ENCODE measurements at regions not wholly inside any gene's neighbourhood (a gene's known extent, or its start where the extent isn't known, plus 50 kb on each side); places are given as distances from the start of the nearest gene placed in this dataset.

DNA sequence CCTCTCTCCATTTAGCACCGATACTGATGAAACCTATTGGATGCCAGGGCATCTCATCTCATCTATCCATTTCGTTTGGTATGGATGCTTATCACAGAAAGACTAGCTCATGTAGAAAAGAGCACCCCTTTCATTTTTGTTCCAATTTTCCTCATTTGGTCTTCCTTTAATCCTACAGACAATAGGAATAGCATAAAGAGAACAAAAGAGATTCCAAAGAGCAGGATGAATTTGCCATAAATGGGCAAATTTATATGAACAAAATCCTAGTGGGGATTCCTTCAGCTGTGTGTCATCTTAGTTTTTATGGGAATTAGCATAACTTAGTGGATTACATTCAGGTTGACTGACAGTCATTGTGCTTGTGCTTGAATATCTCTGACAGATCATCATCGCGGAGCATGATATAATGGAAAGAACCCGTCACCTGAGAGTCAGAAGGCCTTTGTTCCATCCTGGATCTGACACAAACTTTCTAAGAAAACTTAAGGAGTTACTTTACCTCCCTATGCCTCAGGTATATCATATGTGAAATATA lies 777.5 kb upstream of the ADGRL2 start:
- DNase-seq = no peak

DNA sequence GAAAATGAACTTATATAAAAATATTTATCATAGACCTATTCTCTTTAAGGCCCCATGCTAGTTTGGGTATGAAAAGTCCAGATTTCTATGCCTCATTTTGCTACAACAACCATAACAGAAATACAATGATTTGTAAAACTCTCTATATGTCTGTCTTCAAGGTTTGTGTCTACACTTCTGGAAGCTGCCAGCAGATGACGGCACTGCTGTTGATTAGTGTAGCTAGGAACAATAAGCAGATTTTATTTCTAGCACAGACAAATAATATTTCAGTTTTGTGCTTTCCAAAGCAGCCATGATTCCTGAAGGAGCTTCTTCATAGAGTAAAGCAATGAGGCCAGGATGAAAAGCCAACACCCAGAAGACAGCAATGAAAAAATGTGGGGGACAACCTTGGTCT lies 779.6 kb upstream of the ADGRL2 start:
- DNase-seq = no peak

DNA sequence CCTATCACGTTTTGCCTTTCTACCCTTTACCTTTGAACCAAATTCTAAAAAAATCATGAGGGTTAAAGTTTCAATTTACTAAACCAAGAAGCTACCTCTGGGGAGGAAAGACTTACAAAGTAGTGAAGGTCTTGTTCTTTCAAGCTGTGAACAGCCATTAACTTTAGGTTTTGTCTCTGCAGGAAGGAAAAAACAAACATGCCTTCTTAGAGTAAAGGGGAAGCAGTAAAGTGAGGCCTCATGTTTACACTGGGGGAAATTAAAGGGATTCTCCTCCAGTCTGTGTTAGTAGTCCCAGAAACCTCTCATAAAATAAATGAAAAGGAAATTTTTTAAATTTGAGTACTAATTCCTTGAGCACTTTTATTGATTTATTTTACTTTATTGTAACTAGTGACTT lies 780.2 kb upstream of the ADGRL2 start:
- no peak for DNase-seq

DNA sequence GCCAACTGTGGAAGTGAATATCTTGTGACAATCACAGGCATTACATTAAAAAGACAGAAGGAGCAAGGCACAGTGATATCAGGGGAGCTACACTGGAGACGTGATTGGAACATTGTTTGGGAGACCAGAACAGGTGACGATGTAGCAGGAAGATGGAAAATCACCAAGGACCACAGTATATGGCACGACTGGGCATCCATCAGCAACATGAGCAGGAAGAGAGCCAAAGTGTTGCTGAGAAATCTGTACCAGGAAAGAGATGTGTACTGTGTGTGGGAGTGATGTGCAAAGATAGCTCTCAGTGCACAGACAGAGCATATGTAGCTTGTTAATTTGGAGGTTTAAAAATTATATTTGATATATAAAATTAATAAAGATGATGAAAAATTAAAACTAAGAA lies 790.6 kb upstream of the ADGRL2 start:
- no peak for DNase-seq

DNA sequence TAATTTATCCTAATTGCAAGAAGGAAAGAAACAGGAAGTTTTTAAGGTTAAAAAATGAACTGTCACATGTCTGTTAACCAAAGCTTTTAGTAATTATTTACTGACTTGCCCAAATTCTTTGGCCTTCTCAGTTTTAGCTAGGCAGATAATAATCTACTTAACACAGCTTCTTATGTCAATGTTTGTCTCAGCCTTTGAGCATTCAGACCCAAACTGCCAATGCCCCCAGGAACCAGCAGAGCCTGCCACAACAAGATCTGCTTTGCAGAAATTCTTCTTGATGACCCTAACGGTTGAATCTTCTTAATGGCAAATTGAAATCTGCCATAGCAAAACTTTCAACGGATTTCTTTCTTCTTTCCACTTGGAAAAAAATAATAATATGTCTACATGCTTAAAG lies 792.4 kb upstream of the ADGRL2 start:
- DNase-seq = no peak

DNA sequence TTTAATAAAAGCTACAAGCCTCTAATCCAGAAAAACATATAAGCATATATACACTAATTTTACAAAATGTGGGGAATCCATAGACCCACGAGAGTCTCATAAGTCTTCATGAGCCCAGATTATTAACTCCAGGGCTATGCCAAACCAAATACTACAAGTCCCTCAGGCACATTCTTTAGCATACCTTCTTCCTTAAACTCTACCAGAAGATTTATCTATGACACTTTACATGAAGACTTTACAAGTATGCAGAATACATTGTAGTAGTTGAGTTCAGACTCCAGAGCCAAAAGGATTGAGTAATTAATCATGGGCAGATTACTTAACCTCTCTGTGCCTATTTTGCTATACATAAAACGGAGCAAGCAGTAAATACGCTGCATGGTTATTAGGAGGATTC lies 793.7 kb upstream of the ADGRL2 start:
- DNase-seq = no peak

DNA sequence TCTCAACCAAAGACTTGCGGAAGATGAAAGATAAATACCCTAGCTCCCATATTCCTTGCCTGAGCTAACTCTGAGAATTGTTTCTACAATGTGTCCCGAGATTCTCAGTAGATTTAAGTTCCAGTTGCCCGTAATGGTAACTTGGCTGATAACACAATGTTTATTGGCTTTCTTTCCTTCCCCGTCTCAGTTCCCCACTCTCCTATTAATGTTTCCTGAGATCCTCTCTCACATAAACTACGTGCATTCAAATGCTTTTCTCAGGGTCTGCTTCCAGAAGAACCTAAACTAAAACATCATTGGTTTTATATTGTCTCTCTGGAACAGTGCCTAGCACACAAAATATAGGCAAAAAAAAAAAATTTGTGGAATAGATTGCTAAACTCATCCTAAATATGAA lies 794.2 kb upstream of the ADGRL2 start:
- DNase-seq = no peak

DNA sequence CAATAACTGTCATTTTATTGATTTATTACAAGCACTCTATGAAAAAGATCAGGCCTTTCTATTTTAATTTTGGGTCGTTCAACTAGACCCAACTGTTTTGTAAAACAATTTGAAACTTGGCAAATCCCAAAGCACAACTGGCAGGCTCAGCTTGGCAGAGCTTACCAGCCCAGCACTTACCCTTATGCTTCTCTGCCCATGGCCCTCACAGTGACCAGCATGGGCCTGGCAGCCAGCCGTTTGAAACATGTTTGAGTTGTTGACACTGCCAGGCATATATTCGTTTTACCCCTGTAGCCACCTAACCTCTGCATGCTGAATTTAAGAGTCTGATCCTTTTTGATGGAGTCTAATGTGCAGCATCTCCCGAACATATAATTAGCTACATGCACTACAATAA lies 796.7 kb upstream of the ADGRL2 start:
- DNase-seq = no peak

DNA sequence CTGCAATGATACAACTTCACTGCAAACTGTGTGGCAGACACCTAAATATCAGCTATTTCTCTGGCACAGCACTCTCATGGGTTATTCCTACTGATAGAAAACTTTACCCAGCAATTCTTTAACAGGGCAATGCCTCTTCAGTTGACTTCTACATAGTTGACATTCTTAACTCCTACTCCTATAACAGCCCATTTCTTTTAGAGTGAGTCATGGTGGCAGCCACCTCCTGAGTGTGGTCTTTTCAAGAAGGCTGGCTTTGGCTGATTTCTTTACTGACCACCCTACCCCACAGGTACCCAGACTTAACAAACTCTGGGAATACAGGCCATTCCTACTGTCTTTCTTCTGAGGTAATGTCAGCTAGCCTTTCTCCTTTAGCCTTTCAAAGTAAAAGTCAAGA lies 805.8 kb upstream of the ADGRL2 start:
- DNase-seq = no peak

DNA sequence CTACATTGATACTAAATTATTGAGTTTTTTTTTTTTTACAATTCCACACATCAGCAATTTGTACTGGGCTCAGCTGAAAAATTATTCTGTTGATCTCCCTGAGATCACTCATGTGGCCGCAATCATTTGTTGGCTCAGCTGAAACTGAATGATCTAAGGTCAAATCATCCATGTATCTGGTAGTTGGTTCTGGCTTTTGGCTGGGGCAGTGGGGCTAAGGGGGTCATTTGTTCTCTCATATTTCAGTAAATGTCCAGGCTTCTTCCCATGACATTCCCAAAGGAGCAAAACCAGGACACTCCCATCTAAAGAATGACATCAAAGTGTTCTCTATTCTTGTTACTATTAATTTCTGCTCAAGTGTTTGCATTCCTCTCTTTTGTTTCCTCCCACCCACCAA lies 806.7 kb upstream of the ADGRL2 start:
- DNase-seq = no peak

DNA sequence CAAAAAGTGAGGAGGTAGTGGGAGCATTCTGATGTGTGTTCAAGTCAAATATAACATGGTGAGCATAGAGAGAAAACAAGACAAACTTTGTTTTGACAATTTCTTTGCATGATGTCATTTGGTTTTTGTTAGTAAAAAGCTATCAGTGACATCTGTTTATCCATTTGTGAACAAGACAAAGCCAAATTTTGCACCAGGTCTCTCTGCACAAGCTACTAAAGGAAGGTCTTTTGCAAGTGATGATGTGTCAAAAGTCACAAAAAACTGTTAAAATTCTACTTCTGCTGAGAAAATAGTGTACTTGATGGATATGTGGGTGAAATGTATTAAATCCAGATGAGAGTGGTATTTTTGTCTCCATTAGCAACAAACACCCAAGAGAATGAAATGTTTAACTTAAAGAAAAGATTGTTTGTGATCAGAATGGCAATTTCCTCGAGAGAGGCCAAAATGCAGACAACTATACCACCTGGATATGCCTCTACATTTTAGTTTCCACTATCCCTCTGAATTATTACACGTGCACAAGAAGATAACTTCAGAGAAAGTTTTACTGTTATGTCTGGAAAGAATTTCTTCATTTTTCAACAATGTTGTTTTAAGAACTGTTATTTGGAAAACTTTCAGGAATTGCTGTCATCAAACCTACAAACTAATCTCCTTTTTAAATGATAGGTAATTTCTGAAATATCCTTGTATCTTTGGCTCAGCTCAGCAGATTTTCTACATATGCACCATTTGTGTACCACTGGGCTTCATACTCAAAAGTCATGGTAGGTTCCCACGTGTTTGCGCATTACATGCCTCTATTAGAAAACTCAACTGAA lies 807.4 kb upstream of the ADGRL2 start:
- no peak for DNase-seq

DNA sequence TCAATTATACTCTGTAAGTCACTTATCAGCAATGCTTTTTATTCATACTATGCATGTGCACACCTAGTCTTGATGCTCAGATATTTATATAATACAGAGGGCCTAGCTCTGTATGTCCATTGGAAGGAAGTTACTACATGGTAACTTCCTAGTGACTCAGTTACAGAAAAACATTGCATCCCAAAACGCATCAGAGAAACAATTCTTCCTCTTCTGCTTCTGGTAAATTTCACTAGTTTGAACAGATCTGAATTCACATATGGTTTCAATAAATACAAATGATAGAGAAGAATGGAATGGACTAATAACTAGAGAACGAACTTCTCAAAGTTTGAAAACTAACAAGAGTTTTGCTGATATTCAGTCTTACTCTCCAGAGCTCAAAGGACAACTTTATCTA lies 811.3 kb upstream of the ADGRL2 start:
- DNase-seq = no peak

DNA sequence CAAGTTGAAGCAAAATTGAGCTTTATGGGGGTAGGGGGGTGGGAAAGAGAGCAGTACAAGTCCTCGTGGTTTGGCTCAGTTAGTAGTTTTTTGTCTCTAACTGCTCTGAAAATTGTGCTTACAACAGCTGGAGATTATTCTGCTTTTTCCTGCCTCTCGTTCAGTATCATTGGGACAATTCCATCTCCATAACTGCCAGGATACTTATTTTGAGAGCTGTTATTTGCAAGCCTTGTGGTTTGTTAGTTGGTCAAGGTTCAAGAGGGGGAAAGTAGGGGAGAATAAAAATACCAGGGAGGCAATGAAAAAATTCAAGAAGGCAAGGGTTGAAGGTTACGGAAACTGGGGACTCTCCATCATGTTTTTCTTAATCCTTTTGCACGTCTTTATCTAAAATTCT lies 811.8 kb upstream of the ADGRL2 start:
- DNase-seq = no peak

DNA sequence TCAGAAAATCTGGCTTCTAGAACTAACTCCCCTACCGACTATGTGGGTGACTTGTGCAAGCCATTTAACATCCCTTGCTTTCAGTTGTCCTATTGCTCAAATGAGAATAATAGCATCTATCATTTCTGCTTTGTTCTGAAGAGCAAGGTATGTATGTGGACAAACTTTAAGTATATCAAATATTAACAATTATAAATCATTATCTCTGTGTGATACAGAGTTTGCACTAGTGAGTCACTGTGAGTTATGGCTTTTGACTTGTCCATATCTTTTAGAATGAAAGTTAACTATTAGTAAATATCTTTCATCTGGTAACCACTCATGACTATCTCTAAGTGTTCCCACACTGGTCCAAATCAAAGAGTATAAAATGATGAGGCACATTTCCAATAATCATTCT lies 812.9 kb upstream of the ADGRL2 start:
- DNase-seq = no peak

DNA sequence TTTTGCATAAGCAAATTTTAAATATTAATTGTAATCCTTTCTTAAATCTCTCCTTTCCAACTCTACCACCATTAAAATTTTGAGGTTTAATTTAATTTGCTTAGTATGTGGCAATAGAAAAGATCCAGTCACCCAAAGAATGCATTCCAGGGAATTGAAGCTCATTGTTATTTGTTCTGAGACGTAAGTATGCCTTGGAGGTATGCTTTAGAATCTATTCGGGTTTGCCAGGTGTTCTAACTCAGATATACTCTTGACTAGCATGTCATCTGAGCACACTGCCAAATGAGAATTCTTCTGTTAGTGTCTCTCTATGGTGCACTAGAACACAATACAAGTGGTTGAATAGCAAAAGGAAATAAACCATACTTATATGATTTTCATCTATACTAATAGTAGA lies 813.6 kb upstream of the ADGRL2 start:
- DNase-seq = no peak

DNA sequence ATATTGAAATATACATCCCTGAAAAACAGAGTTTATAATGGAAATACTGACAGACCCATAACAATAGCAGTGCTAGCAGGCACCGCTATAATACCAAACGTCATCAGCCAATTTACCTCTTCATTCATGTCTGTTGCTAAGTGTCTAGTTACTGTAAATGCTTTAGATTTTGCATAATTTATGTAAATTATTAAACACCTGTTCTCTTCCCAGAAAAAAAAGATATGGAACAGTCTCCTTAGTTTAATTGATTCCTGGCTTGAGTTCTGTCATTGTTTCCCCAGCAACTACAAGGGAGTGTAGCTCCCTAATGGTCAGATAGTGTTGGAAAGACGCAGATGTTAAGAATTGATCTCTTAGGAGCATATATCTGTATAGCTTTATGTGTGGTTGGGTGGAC lies 817.9 kb upstream of the ADGRL2 start:
- no peak for DNase-seq

DNA sequence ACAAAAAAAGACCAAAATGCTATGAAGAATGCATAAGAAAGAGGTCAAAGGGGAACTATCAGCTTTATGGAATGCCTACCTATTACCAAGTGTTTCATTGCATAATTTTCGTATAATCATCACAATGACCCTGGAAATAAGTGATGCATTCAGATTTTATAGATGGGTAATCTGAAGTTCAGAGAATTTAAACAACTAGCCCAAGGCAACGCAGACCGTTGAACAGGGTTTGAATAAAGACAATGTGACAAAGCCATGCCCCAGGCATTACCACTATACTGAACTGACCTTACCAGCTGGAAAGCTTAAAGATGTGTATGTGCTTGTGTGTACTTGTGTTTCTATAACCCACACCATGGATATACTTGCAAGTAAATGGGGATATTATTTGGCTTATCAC lies 827.6 kb upstream of the ADGRL2 start:
- no peak for DNase-seq

DNA sequence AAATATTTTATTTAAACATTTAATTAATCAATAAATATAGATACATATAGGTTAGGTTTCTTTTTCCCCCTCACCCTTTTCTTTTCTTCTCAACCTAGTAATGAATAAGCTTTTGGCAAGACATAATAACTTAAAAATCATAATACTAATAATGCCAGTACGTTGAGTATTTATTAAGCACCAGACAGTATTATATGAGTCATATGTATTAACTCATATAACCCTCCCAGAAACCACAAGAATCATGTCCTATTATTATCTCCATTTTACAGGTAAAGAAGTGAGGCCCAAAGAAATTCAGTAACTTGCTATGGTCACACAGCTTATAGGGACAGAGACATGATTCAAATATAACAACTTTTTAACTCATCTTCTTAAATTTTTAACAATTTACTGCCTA lies 834.5 kb upstream of the ADGRL2 start:
- DNase-seq = no peak

DNA sequence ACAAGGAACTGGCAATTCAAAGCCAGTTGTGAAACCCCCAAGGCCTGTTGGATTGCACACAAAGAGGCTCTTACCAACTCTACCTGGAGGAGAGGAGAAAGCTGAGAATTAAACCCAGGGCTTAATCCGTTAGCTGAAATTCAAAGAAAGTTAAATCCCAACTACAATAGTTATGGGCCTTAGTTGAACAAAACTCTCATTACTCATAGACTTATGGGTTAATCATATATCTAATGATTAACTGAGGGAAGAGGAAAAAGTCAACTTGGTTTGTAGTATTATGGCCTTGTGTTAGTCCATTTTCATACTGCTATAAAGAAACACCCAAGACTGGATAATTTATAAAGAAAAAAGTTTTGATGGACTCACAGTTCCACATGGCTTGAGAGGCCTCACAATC lies 838.2 kb upstream of the ADGRL2 start:
- no peak for DNase-seq

DNA sequence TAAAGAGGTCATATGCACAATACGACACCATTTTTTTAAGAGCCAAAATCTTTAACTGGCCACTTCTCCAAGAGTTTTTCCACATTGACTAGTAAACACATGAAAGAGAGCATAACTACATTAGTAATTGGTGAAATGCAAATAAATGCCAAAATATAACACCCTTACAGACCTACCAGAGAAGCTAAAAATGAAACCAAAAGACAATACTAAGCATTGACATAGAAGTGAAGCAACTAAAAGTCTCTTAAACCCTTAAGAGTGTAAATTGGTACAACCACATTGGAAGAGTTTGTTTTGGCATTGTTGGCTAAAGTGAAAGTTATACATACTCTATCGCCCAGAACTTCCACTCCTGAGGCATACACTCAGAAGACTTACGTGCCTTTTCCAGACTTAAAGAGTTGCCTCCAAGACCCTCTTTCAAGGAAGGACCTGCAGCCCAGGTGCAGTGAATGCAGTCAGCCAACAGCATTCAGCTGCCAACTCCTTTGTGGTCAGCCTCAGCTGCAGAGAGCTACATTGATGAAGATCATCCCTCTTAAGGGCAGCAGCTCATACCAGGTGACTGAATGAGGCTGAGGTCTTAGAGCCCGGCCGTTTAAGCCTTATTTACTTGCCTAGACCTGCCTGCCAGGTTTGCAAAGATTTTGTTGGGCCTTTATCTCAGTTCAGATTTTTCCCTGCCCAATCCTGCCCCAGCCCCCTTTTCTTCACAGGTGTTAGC lies 839.1 kb upstream of the ADGRL2 start:
- no peak for DNase-seq

DNA sequence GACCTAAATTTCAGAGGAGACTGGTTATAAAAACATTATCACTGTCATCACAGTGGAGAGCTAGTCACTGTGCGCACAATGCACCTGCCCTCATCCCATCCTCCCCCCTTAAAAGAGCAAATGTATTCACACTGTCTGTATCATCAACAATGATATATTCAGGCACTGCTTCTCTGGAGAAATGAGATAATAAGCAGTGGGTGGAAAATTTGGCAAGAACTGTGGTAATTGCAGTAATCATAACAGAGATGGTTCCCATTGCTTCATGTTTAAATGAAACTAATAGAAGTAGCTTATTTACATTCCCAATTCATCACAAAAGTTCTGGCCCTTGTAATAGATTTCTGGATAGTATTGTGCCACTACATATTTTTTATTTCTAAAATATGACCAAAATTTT lies 867.4 kb upstream of the ADGRL2 start:
- no peak for DNase-seq

DNA sequence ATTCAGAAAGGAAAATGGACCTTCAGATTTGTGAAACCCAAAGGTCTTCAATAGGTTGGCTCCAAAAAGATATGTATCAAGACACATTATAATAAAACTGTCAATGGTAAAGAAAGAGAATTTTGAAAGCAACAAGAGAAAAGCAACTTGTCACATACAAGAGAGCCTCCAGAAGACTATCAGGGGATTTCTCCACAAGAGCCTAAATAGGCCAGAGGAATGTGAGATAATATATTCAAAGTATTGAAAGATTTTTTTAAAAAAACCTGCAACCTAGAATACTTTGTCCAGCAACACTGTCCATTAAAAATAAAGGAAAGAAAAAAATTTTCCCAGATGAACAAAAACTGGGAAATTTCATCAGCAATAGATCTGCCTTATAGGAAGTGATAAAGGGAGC lies 869.6 kb upstream of the ADGRL2 start:
- no peak for DNase-seq

DNA sequence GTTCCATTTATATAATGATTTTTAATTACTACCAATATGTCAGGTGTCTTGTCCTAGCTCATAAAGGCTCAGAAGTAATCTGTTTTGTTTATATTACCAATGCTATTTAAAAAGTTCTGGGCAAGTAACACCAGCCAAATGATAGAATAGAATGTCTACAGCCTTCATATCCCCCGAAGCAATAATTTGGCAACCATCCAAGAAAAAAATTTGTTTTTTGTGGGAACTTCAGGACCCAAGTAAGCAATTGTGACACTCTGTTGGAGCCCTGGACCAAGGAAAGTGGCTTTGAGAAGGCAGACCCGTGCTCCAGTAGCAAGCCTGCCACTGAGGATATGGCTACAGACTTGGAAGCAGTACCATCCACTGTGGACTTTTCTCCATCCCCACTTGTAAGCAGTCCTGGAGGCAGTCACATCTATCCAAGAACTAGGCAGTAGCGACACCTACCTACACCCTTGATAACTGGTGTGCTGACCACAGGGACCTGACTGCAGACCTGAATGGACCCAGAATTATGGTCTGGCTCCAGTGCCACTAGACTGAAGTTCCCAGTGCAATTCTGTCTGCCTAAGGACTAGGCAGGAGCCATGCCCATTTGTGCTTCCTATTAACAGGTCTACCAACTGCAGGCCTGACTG lies 870.7 kb upstream of the ADGRL2 start:
- DNase-seq = no peak

DNA sequence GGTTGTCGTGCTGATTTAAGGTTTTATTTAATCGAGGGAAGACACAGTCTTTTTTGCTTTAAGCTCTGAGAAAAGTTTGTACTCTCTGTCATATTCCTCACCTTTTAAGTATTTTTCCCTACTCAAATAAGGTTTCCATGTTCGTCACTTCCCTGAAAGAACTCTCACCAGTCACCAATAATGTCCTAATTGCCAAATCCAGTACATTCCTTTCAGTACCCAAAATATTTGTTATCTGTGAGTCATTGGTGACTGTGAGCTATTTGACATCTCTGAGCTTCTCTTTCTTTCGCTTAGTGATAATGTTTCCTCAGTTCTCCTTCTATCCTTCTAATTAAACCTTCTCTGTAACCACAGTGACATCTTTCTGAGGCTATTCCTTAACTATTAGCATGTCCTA lies 874.2 kb upstream of the ADGRL2 start:
- DNase-seq = no peak
